Thyroid gland (tissue), 4 donors: ENCODE measurements at regions not wholly inside any gene's neighbourhood (a gene's known extent, or its start where the extent isn't known, plus 50 kb on each side); places are given as distances from the start of the nearest gene placed in this dataset.

Source experiments
- DNase-seq, 2 donors: peaks; one replicate each; pipeline ENCODE4 v3.0.0-alpha.2; 2019
- H3K27ac ChIP-seq, 3 donors: fragments of 200-600 bp; sonication (generic); 1 replicate in 2 of 3; 2 replicates in 1 of 3; pipeline ENCODE4 v1.5.1; 2016 to 2019; ENCODE audit warnings: mild to moderate bottlenecking in 1 of 3, moderate library complexity in 1 of 3
- H3K27me3 ChIP-seq: fragments of 200-600 bp; sonication (generic); one replicate; pipeline ENCODE4 v1.5.1; 2019
- H3K36me3 ChIP-seq, 2 donors: fragments of 200-600 bp; sonication (generic); one replicate each; pipeline ENCODE4 v1.5.1; 2016 to 2019
- H3K4me1 ChIP-seq, 2 donors: fragments of 200-600 bp; sonication (generic); one replicate each; pipeline ENCODE4 v1.5.1; 2017 to 2019
- H3K4me3 ChIP-seq, 3 donors: fragments of 200-600 bp; sonication (generic); replicated peaks in 1 of 3; 1 replicate in 2 of 3; 2 replicates in 1 of 3; pipeline ENCODE4 v1.5.1; 2016; ENCODE audit warnings: mild to moderate bottlenecking in 1 of 3
- H3K9me3 ChIP-seq: fragments of 200-600 bp; sonication (generic); one replicate; pipeline ENCODE4 v1.5.1; 2017
- POLR2A ChIP-seq, 2 donors: fragments of 450-650 bp; IDR thresholded peaks; one replicate each; pipeline ENCODE4 v1.6.1; 2017; ENCODE audit warnings: antibody characterized with exemption in 2 of 2, mild to moderate bottlenecking in 2 of 2, moderate library complexity in 1 of 2
- whole genome bisulfite sequencing, 2 donors: methylation state at CpG; one replicate each; pipeline ENCODE4 v1.1.5; 2017; 5-methylcytosine and 5-hydroxymethylcytosine counted together
- intact Hi-C: fragments of 100-400 bp; cut with DNase I; formaldehyde crosslinking; loops from one replicate; pipeline ENCODE4 v1.15.1; 2023
- TF ChIP-seq, protein P1 (sequence below), 6 experiments: fragments of 200-600 bp in 3 of 6; fragments of 450-650 bp in 3 of 6; sonication (generic) in 3 of 6; IDR thresholded peaks; one replicate each; pipeline ENCODE4 v1.5.1; 2016 to 2019; ENCODE audit warnings: antibody characterized with exemption in 6 of 6, mild to moderate bottlenecking in 2 of 6, inconsistent platforms in 1 of 6, moderate library complexity in 1 of 6

DNA sequence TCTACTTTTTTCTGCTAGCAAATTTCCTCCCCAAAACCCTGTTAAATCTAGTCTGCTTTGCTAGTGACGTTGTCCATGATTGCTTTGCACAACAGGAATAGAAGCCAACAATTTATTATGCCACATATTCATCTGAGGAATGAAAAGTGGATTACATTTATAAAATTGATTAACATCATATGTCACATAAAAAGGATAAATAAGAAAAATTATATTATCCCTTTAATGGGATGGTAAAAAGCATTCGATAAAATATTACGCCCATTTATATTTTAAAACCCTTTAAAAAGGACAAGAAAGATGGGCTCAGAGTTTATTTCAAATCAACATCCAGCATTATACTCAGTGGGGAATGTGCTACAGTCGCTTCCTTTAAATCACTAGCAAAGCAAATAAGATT is 991.7 kb downstream of the DIAPH3 start:
- no peaks in the 10 kb centered on the region for H3K27me3 ChIP-seq
- TF ChIP-seq, protein P1, sequence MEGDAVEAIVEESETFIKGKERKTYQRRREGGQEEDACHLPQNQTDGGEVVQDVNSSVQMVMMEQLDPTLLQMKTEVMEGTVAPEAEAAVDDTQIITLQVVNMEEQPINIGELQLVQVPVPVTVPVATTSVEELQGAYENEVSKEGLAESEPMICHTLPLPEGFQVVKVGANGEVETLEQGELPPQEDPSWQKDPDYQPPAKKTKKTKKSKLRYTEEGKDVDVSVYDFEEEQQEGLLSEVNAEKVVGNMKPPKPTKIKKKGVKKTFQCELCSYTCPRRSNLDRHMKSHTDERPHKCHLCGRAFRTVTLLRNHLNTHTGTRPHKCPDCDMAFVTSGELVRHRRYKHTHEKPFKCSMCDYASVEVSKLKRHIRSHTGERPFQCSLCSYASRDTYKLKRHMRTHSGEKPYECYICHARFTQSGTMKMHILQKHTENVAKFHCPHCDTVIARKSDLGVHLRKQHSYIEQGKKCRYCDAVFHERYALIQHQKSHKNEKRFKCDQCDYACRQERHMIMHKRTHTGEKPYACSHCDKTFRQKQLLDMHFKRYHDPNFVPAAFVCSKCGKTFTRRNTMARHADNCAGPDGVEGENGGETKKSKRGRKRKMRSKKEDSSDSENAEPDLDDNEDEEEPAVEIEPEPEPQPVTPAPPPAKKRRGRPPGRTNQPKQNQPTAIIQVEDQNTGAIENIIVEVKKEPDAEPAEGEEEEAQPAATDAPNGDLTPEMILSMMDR (IDR thresholded peaks at IDR 0.05) = no peak
- WGBS, 2 donors = 69 to 74% methylated on average over 4 of the region's 4 CpGs
- no peak overlapping the region for H3K4me3 ChIP-seq
- intact Hi-C loops = no loop called here
- H3K4me1 ChIP-seq = no peaks in the 10 kb centered on the region
- no peak overlapping the region for H3K27ac ChIP-seq
- DNase-seq = no peak
- H3K9me3 ChIP-seq = no peaks in the 10 kb centered on the region
- H3K36me3 ChIP-seq = no peaks in the 10 kb centered on the region

DNA sequence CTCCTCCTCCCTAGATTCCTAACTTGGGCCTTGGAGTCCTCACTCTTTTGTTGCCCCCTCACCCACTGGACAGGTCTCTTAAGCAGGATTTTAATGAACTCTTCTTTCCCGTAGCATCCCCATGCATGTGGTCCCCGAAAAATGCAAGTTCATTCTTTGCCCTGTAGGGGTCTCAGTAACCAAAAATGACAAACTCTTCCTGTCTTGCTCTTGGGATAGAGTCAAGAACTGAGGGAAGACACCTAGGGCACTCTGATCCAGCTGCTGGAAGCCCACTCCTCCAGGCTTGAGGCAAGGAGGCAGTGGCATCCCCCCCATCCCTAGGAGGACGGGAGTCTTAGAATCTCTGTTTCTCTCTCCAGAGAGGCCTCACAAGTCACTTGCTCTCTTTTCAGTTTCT is 987.0 kb downstream of the DIAPH3 start:
- intact Hi-C loops = no loop called here
- DNase-seq = no peak
- H3K36me3 ChIP-seq = no peaks in the 10 kb centered on the region
- no peaks in the 10 kb centered on the region for H3K27me3 ChIP-seq
- no peaks in the 10 kb centered on the region for H3K4me1 ChIP-seq
- no peak overlapping the region for H3K27ac ChIP-seq
- H3K4me3 ChIP-seq = no peak overlapping the region
- H3K9me3 ChIP-seq = no peaks in the 10 kb centered on the region
- WGBS, 2 donors = 95 to 97% methylated on average over 3 of the region's 3 CpGs
- TF ChIP-seq POLR2A (IDR thresholded peaks at IDR 0.05) = no peak

DNA sequence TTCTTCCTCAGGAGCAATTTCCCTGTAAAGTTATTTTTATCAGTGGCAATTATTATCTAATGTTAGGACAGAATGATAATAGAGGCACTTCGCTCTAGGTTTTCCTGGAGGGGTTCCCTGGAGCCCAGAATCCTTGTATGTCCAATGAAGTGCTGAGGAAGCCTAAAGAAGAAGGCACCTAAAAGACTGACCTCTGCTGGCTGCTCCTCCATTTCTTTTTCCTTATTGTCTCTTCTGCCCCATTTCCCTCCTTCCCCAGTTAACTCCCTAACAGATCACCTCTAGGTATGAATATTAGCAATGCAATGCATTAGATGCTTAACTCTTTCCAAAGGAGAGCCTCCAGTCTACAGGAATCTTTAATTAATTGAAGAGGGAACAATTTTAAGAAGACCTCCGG is 985.4 kb downstream of the DIAPH3 start:
- H3K27me3 ChIP-seq = no peaks in the 10 kb centered on the region
- peaks cover 0 to 4% of the 10 kb centered on the region in 2 donors for H3K4me1 ChIP-seq
- TF ChIP-seq, protein P1 (IDR thresholded peaks at IDR 0.05) = peak in 1 of 6 experiments; percentile 6
- TF ChIP-seq POLR2A (IDR thresholded peaks at IDR 0.05) = no peak
- DNase-seq = no peak
- H3K27ac ChIP-seq = no peak overlapping the region
- H3K36me3 ChIP-seq = no peaks in the 10 kb centered on the region
- 93 to 96% methylated on average over 2 of the region's 2 CpGs for WGBS, 2 donors
- no peaks in the 10 kb centered on the region for H3K9me3 ChIP-seq
- H3K4me3 ChIP-seq = no peak overlapping the region
- intact Hi-C loops = no loop called here

DNA sequence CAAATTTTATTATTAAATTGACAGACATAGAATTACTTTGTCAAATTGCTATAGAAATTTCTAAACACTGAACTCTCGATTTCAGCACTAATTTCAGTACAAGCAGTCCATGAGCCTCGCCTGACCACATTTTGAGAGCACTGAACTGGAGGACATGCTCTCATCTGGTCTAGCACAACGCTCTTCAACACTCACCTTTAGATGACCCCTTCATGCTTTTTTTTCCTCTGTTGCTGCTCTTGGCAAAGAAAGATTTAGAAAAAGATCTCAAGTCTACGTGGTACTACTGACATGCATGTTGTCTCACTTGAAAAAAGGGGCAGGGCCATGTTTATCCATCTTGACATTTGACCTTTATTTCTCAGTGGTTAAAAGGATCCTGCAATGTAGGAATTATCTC is 981.5 kb downstream of the DIAPH3 start:
- 22 to 24% methylated on average over 4 of the region's 4 CpGs for WGBS, 2 donors
- H3K9me3 ChIP-seq = no peaks in the 10 kb centered on the region
- intact Hi-C loops = no loop called here

DNA sequence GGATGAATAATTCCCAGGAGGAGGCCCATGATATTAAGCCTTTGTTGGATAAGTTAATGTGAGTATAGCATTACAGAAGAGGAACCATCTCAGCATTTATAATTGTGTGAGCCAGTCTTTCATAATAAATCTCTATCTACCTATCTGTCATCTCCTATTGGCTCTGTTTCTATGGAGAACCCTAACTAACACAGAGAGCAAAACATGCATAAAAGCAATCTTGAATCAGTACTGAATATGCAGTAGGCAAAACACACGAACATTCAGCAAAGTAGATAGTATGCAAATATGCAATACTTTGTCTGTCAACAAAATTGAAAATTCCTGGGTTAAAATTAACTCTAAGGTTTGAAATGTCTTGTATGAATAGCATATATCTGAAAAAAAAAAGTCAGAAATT is 966.3 kb downstream of the DIAPH3 start:
- Histone ChIP-seq H3K9me3 (no peaks in the 10 kb centered on the region), H3K4me1 (no peaks in the 10 kb centered on the region), H3K27me3 (no peaks in the 10 kb centered on the region), H3K4me3 (no peak overlapping the region), H3K27ac (no peak overlapping the region), H3K36me3 (no peaks in the 10 kb centered on the region)
- no peak for TF ChIP-seq POLR2A (IDR thresholded peaks at IDR 0.05)
- TF ChIP-seq, protein P1 (IDR thresholded peaks at IDR 0.05) = no peak
- DNase-seq = no peak
- intact Hi-C loops = no loop called here
- 76 to 95% methylated on average over 1 of the region's 1 CpG for WGBS, 2 donors

More for the DNA sequence above, 981.5 kb downstream of the DIAPH3 start:
- peaks cover 0 to 4% of the 10 kb centered on the region in 2 donors for H3K4me1 ChIP-seq
- H3K27ac ChIP-seq = no peak overlapping the region
- DNase-seq = peak; percentile 61 to 67
- H3K36me3 ChIP-seq = no peaks in the 10 kb centered on the region
- H3K27me3 ChIP-seq = no peaks in the 10 kb centered on the region
- no peak for TF ChIP-seq POLR2A (IDR thresholded peaks at IDR 0.05)
- TF ChIP-seq, protein P1 (IDR thresholded peaks at IDR 0.05) = no peak
- no peak overlapping the region for H3K4me3 ChIP-seq

DNA sequence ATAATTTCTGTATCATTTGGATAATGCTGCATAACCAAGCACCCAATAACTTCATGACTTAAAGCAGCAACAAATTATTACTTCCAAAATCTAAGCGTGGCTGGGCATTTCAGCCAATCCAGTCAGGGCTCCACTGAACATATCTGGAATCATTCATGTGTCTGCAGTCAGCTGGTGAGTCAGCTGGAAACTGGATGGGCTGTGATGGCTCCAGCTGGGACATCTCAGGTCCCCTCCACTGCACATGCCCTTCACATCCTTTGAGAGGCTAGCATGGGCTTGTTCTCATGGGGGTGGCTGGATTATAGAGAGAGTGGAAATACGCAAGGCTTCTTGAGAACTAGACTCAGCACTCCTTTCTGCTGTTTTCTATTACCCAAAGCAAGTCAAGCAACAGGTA is 961.9 kb downstream of the DIAPH3 start:
- TF ChIP-seq POLR2A (IDR thresholded peaks at IDR 0.05) = no peak
- TF ChIP-seq, protein P1 (IDR thresholded peaks at IDR 0.05) = no peak
- H3K4me3 ChIP-seq = no peak overlapping the region
- intact Hi-C loops = no loop called here
- no peaks in the 10 kb centered on the region for H3K27me3 ChIP-seq
- DNase-seq = no peak
- H3K9me3 ChIP-seq = no peaks in the 10 kb centered on the region
- no peak overlapping the region for H3K27ac ChIP-seq
- H3K36me3 ChIP-seq = no peaks in the 10 kb centered on the region
- 79 to 93% methylated on average over 2 of the region's 2 CpGs for WGBS, 2 donors
- no peaks in the 10 kb centered on the region for H3K4me1 ChIP-seq
